GM21423 (cell line): ENCODE measurements at regions not wholly inside any gene's neighbourhood (a gene's known extent, or its start where the extent isn't known, plus 50 kb on each side); places are given as distances from the start of the nearest gene placed in this dataset.

ENCODE experiments used
- ATAC-seq: cut with Tn5 transposase; IDR thresholded peaks from one replicate; pipeline ENCODE4 v1.9.1; 2021; ENCODE audit warnings: mild to moderate bottlenecking, moderate library complexity; ENCODE audit not compliant: unreplicated experiment

DNA sequence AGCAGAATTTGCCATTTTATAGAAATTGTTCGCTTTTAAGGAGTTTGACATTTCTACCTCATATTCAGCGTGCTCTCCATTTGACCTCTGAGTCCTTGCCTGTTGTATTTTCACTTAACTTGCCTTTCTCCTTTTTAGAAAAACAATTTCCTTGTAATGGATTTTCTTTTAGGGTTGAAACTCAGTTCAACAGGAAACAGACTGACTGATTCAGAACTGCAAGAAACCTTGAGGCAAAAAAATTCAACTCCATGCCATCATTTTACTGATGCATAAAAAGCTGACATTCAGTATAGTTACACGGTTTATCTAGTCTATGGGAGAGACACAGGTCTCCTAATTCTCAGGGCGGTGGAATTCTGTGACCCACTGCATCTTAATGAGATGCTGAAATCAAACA is 59.8 kb downstream of the MRPS30 start:
- ATAC-seq: no peak

DNA sequence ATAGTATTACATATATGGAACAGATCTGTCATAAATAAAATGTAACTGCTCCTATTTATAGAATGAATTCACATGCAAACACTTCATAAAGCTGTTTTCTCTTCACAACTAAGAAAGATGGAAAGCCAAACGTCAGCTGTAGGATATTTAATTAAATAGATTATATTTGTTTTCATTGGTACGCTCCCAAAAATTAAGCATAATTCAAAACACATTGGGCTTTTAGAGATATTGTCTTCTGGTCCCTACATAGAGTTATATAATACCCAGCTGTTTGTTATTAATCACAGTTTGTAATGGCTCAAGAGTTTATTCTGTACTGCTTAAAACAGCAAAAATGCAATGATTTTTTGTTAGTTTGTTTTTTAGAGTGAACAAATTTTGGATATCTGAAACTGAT is 61.2 kb downstream of the MRPS30 start:
- ATAC-seq: no peak

DNA sequence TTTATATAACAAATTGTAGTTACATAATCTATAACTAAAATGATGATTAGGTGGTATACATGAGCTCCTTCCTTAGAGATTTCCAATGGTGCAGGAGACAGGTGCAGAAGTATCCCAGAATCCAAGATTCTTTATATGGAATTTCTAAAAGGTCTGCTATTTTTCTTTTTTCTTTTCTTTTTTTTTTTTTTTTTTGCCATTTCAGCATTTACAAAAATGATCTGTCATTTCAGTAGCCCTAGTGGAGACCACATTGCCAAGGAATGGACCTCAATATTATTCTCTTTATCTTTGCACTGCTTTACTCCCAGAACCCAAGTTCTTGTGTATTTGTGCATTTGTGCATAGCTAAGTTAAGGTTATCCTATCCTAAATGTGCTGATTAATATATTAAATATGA is 61.7 kb downstream of the MRPS30 start:
- no peak for ATAC-seq

DNA sequence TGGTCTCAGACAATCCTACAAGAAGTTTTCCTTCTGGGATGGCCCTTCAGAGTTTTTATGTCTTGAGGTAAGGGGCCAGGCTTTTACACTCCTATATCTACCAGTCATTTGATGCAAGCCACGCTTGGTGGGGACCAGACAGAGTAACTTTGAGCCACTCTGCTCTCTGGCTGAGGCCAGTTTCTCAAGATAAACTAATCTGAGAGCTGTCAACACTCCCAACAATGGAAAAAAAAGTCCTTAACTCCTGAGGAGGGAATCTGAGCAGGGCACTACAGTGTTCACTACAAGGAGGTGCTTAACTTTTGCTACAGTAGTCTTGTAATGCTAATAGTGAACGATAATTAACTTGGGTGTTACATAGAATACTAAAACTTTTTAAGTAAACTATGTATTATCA is 62.7 kb downstream of the MRPS30 start:
- no peak for ATAC-seq

DNA sequence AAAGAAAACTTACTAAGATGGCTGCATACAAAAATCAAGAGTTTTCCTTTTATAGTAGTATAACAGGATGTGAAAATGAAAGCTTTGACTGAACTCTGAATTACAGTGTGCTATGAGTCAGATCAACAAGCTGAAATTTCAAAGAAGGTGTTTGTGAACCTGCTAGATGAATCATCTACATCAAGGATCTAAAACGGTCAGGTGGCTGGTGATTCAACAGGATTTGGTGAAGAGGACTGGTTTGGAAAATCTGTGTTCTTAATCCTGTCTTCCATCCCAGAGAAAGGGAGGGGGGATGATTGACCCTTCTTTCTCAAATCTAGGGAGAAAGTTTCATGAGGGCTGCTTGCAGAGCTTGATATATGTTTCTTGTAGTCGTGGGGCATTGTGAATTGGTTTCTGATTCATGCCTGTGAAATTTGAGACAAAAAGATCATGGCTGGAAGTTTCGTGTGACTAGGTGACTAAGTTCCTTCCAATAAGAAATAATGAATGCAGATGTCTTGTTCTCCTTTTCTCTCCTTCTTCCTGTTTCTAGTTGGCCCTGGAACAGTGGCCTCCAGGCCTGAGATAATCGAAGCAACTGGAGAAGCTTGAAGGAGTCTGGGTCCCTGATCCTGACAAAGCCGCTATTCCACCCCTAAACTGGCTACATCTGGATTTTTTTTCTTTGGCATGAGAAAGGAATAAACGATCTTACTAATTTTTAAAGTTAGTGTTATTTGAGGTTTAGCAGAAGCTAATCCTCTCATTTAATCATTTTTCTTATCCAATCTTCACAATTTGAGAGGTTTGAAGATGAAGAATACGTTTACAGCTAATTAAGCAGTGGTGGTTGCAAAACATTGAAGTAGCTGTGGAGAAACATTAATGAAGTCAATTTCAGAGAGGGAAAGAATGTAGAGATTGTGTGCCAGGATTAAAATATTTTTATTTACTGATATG is 67.2 kb downstream of the MRPS30 start:
- ATAC-seq: peak; percentile 100

GRCh38 chr5:44881266-44881665 is 72.5 kb downstream of the MRPS30 start:
- no peak for ATAC-seq

DNA sequence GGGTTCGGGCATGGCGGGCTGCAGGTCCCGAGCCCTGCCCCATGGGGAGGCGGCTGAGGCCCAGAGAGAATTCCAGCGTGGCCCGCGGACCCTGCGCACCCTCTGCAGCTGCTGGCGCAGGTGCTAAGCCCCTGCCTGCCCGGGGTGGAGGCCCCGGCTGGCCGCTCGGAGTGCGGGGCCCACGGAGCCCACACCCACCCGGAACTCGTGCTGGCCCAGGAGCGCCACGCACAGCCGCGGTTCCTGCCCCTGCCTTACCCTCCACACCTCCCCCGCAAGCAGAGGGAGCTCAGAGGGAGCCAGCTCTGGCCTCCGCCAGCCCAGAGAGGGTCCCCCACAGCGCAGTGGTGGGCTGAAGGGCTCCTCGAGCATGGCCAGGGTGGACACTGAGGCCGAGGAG is 75.3 kb downstream of the MRPS30 start:
- ATAC-seq: no peak

GRCh38 chr5:44885903-44886302 is 77.2 kb downstream of the MRPS30 start:
- ATAC-seq: peak; percentile 95

- ATAC-seq: peak; percentile 37
Measured at GRCh38 chr5:44887722-44888121, 79.0 kb downstream of the MRPS30 start.

DNA sequence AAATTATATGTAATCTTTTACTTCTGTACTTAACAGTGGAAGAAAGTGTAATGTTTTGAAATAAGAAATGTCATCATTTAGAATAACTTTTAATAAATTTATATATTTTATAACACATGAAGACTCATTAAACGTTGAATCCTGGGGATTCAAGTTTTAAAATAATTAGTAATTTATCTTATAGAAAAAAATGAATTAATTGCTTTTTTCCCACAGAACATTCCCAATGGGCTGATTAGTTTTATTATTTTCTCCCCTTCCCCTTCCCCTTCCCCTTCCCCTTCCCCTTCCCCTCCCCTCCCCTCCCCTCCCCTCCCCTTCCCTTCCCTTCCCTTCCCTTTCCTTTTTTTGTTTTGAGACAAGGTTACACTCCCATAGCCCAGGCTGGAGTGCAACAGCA is 79.7 kb downstream of the MRPS30 start:
- no peak for ATAC-seq

GRCh38 chr5:44891116-44891515 is 82.4 kb downstream of the MRPS30 start:
- ATAC-seq: peak; percentile 38

GRCh38 chr5:44900273-44900954 is 91.7 kb downstream of the MRPS30 start:
- peak; percentile 53 for ATAC-seq

GRCh38 chr5:44907396-44907795 is 98.6 kb downstream of the MRPS30 start:
- no peak for ATAC-seq

DNA sequence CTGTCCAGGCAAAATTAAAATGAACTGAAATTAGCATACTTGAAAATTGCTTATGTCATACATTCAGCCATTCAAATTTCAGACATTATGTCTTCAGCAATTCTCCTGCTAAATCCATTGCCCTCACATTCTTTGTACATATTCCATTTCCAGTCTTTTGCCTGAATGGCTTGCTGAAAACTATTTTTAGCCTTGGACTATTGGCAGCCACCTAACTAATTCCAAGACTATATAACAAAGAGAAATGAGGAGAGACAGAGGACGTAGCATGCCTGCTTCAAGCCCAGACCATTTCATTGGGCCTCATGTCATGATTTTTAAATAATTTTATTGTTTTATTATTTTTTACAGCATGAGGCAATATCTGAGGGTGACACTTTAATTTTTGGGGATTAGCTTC is 100.3 kb downstream of the MRPS30 start:
- no peak for ATAC-seq

- no peak for ATAC-seq
Measured at GRCh38 chr5:44911501-44911900, 102.8 kb downstream of the MRPS30 start.

DNA sequence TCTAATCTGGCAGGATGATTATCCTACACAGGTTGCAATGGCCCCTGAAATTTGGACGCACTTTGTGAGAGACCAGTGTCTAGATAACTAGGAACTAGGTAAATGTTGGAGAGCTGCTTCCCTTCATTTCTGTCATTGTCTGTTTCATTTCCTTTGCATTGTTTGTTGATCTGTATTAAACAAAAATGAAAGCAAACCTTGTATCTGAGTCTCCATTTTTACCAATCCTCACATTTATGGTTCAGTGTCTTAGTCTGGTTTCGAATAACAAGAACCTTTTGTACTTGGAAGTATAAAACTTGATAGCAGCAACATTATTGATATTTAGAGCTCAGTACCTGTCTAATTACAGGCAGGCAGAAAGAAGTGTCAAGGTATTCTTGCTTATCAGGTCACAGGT is 105.5 kb downstream of the MRPS30 start:
- no peak for ATAC-seq

- no peak for ATAC-seq
Measured at GRCh38 chr5:44919560-44919959, 110.8 kb downstream of the MRPS30 start.

- ATAC-seq: no peak
Measured at GRCh38 chr5:44927115-44927733, 118.5 kb downstream of the MRPS30 start.

GRCh38 chr5:44932922-44933585 is 124.3 kb downstream of the MRPS30 start:
- peak; percentile 99 for ATAC-seq

- no peak for ATAC-seq
Measured at GRCh38 chr5:44933686-44934085, 124.9 kb downstream of the MRPS30 start.

DNA sequence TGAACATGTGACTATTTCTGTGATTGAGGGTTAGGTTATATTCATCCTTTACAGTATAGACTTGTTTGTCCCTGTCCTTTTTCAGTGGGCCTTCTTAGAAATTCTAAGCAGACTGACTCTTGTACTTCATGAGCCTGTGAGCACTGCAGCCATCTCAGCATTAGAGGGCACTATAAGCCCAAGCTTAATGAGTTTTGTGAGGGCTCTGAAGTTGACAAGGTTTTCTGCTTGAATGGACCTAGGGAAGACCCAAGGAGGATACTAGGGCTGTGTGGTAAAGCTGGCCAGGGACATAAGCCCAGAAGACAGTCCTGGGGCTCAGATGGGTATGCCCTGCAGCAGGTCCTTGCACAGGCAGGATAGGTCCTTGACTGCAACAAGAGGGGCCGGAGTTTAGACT is 126.5 kb downstream of the MRPS30 start:
- no peak for ATAC-seq
